ENCODE measurements at regions not wholly inside any gene's neighbourhood (a gene's known extent, or its start where the extent isn't known, plus 50 kb on each side); places are given as distances from the start of the nearest gene placed in this dataset.

DNA sequence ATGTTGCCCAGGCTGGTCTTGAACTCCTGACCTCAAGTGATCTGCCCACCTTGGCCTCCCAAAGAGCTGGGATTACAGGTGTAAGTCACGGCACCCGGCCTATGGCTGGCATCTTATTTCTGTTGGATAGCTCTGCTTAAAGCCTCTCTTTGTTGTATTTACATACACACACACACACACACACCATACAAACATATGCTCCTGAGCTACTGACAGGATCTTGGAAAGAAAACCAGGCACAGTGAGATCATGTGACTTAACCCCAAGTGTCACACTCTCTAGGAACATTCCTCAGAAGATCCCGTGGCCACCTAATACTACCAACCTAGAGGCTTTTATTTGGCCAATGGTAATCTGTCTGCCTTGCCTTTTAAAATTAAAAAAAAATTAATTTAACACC lies 85.1 kb upstream of the HAAO start:
- DNase-seq (ENCODE audit: low spot score) = no peak
- Histone ChIP-seq H3K4me1 (ENCODE audit: control insufficient read depth in 4 of 4, insufficient read depth in 4 of 4, low read length in 3 of 4) (no peaks in the 10 kb centered on the region), H3K27ac (ENCODE audit: low read depth in 1 of 2, low read length in 2 of 2) (no peak overlapping the region), H3K27me3 (ENCODE audit: control insufficient read depth in 4 of 4, insufficient read depth in 4 of 4, low read length in 3 of 4) (no peaks in the 10 kb centered on the region), H3K9ac (ENCODE audit: low read depth in 1 of 2, low read length in 2 of 2) (no peak overlapping the region), H3K4me3 (ENCODE audit: low read depth in 1 of 3, low read length in 3 of 3) (no peak overlapping the region), H3K36me3 (ENCODE audit: control insufficient read depth in 4 of 4, insufficient read depth in 3 of 4, low read depth in 1 of 4, low read length in 3 of 4) (no peaks in the 10 kb centered on the region), H3K9me3 (ENCODE audit: control insufficient read depth in 4 of 4, low read length in 3 of 4) (no peaks in the 10 kb centered on the region)
- TF ChIP-seq RXRA (IDR thresholded peaks at IDR 0.05) (no peak), SP1 (IDR thresholded peaks at IDR 0.05) (no peak), JUND (IDR thresholded peaks at IDR 0.05) (no peak), FOXA1 (IDR thresholded peaks at IDR 0.05) (no peak), YY1 (IDR thresholded peaks at IDR 0.05) (no peak), NR2F2 (IDR thresholded peaks at IDR 0.05) (no peak), HNF4A (conservative IDR thresholded peaks at IDR 0.05) (no peak), RAD21 (IDR thresholded peaks at IDR 0.05) (no peak), TAF1 (conservative IDR thresholded peaks at IDR 0.05) (no peak), FOXA2 (IDR thresholded peaks at IDR 0.05) (no peak), GABPA (IDR thresholded peaks at IDR 0.05 in 1 of 2, conservative IDR thresholded peaks at IDR 0.05 in 1 of 2) (no peak), EGR1 (IDR thresholded peaks at IDR 0.05; ENCODE audit: low read depth in 2 of 2) (no peak)
- TF ChIP-seq, protein P1, sequence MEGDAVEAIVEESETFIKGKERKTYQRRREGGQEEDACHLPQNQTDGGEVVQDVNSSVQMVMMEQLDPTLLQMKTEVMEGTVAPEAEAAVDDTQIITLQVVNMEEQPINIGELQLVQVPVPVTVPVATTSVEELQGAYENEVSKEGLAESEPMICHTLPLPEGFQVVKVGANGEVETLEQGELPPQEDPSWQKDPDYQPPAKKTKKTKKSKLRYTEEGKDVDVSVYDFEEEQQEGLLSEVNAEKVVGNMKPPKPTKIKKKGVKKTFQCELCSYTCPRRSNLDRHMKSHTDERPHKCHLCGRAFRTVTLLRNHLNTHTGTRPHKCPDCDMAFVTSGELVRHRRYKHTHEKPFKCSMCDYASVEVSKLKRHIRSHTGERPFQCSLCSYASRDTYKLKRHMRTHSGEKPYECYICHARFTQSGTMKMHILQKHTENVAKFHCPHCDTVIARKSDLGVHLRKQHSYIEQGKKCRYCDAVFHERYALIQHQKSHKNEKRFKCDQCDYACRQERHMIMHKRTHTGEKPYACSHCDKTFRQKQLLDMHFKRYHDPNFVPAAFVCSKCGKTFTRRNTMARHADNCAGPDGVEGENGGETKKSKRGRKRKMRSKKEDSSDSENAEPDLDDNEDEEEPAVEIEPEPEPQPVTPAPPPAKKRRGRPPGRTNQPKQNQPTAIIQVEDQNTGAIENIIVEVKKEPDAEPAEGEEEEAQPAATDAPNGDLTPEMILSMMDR (IDR thresholded peaks at IDR 0.05; ENCODE audit: low read depth, low read length, missing input control) = no peak
- TF ChIP-seq, protein P2, sequence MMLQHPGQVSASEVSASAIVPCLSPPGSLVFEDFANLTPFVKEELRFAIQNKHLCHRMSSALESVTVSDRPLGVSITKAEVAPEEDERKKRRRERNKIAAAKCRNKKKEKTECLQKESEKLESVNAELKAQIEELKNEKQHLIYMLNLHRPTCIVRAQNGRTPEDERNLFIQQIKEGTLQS (IDR thresholded peaks at IDR 0.05) = no peak
- TF ChIP-seq, protein P3, sequence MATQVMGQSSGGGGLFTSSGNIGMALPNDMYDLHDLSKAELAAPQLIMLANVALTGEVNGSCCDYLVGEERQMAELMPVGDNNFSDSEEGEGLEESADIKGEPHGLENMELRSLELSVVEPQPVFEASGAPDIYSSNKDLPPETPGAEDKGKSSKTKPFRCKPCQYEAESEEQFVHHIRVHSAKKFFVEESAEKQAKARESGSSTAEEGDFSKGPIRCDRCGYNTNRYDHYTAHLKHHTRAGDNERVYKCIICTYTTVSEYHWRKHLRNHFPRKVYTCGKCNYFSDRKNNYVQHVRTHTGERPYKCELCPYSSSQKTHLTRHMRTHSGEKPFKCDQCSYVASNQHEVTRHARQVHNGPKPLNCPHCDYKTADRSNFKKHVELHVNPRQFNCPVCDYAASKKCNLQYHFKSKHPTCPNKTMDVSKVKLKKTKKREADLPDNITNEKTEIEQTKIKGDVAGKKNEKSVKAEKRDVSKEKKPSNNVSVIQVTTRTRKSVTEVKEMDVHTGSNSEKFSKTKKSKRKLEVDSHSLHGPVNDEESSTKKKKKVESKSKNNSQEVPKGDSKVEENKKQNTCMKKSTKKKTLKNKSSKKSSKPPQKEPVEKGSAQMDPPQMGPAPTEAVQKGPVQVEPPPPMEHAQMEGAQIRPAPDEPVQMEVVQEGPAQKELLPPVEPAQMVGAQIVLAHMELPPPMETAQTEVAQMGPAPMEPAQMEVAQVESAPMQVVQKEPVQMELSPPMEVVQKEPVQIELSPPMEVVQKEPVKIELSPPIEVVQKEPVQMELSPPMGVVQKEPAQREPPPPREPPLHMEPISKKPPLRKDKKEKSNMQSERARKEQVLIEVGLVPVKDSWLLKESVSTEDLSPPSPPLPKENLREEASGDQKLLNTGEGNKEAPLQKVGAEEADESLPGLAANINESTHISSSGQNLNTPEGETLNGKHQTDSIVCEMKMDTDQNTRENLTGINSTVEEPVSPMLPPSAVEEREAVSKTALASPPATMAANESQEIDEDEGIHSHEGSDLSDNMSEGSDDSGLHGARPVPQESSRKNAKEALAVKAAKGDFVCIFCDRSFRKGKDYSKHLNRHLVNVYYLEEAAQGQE (IDR thresholded peaks at IDR 0.05) = no peak
- WGBS = 92% methylated on average over 3 of the region's 3 CpGs

DNA sequence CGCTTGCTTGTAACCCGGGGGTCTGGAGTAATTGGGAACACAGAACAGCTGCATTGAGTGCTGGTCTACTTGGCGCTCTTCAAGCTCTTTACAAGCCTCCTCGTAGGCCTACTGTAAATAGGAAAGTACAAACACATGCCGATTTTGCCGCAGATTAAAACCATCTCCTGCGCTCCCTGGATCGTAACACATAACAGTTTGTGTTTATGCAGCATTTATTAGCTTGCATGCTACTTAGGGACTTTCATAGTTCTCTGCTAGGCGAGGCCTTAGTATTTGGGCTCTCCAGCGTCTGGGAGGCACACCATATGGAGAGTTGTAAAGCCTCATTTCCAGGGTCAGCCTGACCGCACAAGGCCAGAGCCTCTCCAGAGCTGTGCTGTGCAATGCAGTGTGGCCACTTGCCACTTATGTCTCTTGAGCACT lies 84.0 kb upstream of the HAAO start:
- H3K36me3 ChIP-seq (ENCODE audit: control insufficient read depth in 4 of 4, insufficient read depth in 3 of 4, low read depth in 1 of 4, low read length in 3 of 4) = no peaks in the 10 kb centered on the region
- H3K9ac ChIP-seq (ENCODE audit: low read depth in 1 of 2, low read length in 2 of 2) = no peak overlapping the region
- no peaks in the 10 kb centered on the region for H3K4me1 ChIP-seq (ENCODE audit: control insufficient read depth in 4 of 4, insufficient read depth in 4 of 4, low read length in 3 of 4)
- no peak overlapping the region for H3K4me3 ChIP-seq (ENCODE audit: low read depth in 1 of 3, low read length in 3 of 3)
- no peaks in the 10 kb centered on the region for H3K27me3 ChIP-seq (ENCODE audit: control insufficient read depth in 4 of 4, insufficient read depth in 4 of 4, low read length in 3 of 4)
- H3K27ac ChIP-seq (ENCODE audit: low read depth in 1 of 2, low read length in 2 of 2) = peak overlapping the region in 1 of 2 donors; percentile 31
- no peaks in the 10 kb centered on the region for H3K9me3 ChIP-seq (ENCODE audit: control insufficient read depth in 4 of 4, low read length in 3 of 4)
- WGBS = 79% methylated on average over 11 of the region's 11 CpGs
- TF ChIP-seq, protein P4, sequence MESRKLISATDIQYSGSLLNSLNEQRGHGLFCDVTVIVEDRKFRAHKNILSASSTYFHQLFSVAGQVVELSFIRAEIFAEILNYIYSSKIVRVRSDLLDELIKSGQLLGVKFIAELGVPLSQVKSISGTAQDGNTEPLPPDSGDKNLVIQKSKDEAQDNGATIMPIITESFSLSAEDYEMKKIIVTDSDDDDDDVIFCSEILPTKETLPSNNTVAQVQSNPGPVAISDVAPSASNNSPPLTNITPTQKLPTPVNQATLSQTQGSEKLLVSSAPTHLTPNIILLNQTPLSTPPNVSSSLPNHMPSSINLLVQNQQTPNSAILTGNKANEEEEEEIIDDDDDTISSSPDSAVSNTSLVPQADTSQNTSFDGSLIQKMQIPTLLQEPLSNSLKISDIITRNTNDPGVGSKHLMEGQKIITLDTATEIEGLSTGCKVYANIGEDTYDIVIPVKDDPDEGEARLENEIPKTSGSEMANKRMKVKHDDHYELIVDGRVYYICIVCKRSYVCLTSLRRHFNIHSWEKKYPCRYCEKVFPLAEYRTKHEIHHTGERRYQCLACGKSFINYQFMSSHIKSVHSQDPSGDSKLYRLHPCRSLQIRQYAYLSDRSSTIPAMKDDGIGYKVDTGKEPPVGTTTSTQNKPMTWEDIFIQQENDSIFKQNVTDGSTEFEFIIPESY (IDR thresholded peaks at IDR 0.05) = no peak
- TF ChIP-seq, protein P5, sequence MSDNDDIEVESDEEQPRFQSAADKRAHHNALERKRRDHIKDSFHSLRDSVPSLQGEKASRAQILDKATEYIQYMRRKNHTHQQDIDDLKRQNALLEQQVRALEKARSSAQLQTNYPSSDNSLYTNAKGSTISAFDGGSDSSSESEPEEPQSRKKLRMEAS (IDR thresholded peaks at IDR 0.05) = no peak
- TF ChIP-seq YY1 (IDR thresholded peaks at IDR 0.05) = no peak
- no peak for TF ChIP-seq FOXA2 (IDR thresholded peaks at IDR 0.05)
- TF ChIP-seq EGR1 (IDR thresholded peaks at IDR 0.05; ENCODE audit: low read depth in 2 of 2) = no peak
- no peak for TF ChIP-seq RXRA (IDR thresholded peaks at IDR 0.05)
- no peak for TF ChIP-seq TAF1 (conservative IDR thresholded peaks at IDR 0.05)
- TF ChIP-seq FOXA1 (IDR thresholded peaks at IDR 0.05) = no peak
- no peak for TF ChIP-seq JUND (IDR thresholded peaks at IDR 0.05)
- no peak for TF ChIP-seq NR2F2 (IDR thresholded peaks at IDR 0.05)
- TF ChIP-seq GABPA (IDR thresholded peaks at IDR 0.05 in 1 of 2, conservative IDR thresholded peaks at IDR 0.05 in 1 of 2) = no peak
- TF ChIP-seq RAD21 (IDR thresholded peaks at IDR 0.05) = no peak
- no peak for TF ChIP-seq HNF4G (IDR thresholded peaks at IDR 0.05)
- DNase-seq (ENCODE audit: low spot score) = no peak

Measured in liver (tissue), 8 donors.